Stimulated activated CD8-positive, alpha-beta memory T cell treated with anti-CD3 and anti-CD28 coated beads, Interleukin-7, amount 100 ng/mL, for 48 hours (primary cell): ENCODE measurements at regions not wholly inside any gene's neighbourhood (a gene's known extent, or its start where the extent isn't known, plus 50 kb on each side); places are given as distances from the start of the nearest gene placed in this dataset.
"Not testable (repeated sequence)": the region's sequence is repeated elsewhere in the genome, so short reads cannot be mapped to it uniquely, and the experiment has no call there.

ENCODE experiments used
- DNase-seq, 2 donors: peaks; one replicate each; pipeline ENCODE4 v3.0.0-alpha.2; 2020; ENCODE audit warnings: low read depth in 1 of 2; ENCODE audit errors: extremely low read depth in 1 of 2

GRCh38 chr10:100637785-100638184 is 102.0 kb downstream of the HIF1AN start:
- no peak for DNase-seq

DNA sequence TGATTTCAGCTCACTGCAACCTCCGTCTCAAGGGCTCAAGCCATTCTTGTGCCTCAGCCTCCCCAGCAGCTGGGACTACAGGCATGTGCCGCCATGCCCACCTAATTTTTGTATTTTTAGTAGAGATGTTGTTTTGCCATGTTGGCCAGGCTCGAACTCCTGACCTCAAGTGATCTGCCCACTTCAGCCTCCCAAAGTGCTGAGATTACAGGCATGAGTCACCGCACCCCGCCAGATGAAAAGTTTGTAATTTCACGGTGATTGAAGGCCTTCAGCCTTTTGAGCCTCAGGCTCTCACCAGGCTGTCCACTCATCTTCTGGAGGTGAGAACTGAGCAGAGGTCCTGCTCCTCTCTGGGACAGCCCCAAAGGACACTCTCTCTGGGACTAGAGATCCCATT is 103.2 kb downstream of the HIF1AN start:
- DNase-seq = not testable (repeated sequence)

DNA sequence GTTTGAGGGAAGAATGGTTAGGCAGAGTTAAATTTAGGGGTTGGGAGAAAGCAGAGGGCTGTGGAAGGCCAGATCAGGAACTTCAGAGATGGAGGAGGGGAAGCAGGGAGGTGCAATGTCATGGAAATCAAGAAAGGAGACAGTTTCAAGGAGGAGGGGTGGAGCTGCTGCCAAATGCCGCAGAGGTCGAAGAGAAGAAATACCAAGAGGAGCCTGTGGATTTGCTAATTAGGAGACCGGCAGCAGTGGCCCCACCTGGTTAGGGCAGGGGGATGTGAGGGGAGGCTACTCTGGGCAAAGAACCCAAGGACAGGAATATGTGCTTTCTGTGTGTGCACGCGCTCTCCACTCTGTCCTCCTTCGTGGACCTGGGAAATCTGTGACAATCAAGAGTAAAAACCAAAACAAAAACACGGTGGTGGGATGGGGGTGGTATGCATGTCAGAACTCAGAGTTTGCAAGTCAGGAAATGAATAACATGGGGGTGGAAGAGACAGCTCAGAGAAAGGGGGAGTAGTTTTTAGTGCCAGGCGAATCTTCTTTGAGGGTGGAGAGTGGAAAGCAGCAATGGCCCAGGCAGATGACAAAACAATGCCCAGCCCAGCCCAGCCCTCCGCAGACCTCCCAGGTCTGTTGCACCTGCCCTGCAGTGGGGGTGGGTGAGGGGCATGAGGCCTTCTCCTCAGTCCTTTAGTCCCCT is 102.9 kb upstream of the PAX2 start:
- DNase-seq = no peak

GRCh38 chr10:100645091-100645490 is 100.3 kb upstream of the PAX2 start:
- no peak for DNase-seq

GRCh38 chr10:100645613-100646392 is 99.6 kb upstream of the PAX2 start:
- DNase-seq = no peak

GRCh38 chr10:100647928-100648327 is 97.5 kb upstream of the PAX2 start:
- DNase-seq = no peak

DNA sequence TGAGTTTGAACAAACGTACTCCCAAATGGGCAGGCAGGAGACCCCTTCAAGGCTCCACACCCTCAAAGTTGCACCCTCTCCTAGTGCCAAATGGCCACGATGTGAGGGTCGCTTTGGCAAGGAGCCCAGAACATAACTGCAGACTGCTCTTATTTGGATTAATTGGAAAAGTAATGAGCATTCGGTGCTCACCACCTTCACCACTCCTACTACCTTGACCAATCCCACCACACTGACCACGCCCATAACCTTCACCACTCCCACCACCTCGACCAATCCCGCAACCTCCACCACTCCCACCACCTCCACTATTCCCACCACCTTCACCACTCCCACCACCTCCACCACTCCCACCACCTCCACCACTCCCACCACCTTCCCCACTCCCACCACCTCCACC is 94.7 kb upstream of the PAX2 start:
- no peak for DNase-seq

- DNase-seq = not testable (repeated sequence)
Observed at GRCh38 chr10:100651099-100651498, 94.3 kb upstream of the PAX2 start.

- DNase-seq = no peak
Observed at GRCh38 chr10:100651916-100652315, 93.5 kb upstream of the PAX2 start.

DNA sequence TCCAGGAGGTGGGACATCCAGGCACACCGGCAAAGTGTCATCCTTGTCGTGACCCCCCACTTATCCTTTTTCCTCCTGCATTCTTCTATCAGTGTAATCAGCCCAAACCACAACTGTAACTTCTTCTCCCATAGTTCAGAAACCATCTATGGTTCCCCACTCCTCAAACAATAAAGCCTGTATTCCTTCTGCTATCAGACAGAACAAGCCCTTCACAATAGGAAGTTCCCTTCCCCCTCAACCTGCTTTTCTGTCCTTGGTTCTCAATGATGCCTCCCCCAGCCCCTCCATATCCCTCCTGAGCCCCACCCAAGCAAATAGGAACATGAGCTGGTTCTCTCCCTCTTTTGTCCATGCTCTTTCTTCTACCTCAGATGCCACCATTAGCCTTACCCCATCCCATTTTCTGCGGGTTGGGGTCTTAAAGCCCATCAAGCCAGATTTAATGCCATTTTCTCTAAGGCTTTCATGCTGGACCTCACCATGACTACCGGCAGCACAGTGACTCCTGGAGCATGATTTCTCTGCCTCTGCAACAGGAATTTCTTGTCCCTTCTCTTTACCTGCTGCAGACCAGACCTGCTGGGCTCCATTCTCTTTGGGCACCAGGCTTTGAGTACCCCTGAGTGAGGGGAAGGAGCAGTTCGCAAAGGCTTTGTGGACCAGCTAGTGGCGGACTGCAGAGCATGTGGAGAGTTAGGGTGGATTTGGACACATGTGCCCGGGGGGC is 92.8 kb upstream of the PAX2 start:
- no peak for DNase-seq

DNA sequence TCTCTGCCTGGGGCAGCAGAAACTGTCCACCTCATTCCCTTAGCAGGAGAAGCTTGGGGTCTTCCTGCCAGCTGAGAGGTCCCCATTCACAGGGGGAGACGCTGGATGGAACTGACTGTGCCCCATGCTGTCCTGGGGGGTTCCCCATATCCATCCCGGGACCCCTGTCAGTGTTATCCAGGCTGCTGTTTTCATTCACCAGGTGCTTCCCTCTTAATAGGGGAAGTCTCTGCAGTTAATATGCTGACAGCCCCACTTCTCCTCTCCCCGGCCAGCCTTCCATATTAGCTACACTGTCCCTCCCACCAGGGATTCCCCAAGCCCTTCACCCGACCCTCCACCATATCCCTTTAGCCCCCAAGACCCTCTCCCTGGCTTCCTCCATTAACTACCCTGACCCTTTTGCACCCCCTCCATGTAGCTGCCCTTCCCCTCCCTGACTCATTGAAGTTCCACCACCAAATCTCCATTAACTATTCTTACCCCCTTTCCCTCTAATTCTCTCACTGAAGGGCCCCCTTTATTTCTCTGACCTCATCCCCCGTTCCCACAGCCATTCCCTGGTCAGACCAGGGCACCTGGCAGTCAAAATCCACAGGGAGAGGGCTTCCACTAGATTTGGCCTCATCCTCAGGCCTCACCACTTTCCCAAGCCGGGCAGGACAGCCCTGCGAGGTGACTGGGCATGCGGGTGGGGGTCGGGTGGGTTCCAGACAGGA is 92.0 kb upstream of the PAX2 start:
- DNase-seq = no peak

DNA sequence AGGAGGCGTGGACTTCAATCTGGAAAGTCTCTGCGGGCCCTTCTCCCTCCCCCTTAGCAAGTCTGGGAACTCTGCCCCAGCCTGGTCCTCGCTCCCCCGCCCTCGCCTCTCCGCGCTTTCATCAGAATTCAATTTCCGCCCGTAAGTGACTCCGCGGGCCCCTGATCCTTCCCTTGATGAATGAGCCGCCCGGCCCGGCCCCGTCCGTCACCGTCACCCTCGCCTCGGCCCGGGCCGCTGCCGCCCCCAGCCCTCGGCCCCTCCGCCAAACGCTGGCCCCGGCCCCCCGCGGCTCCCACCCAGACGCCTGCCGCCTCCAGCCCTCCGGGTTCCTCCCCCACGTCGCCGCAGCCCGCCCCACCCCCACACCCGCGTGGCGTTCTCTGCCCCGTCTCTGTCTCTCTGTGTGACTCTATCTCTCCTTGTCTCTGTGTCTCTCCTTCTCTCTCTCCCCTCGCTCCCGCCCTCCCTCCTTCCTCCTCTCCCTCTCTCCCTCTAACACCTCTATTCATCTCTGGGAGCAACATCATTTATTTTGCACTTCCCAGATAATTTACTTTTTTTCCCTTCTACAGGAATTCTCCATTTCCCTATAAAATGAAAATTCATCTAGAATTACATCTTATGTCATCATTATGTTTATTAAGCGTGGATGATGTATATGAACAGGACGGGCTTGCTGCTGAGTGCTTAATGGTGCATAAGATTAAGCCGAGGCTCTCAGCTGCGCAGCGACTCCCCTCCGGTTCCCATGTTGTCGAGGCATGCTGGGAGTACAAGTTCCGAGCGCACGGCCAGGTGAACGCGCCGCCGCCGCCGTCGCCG is 91.2 kb upstream of the PAX2 start:
- DNase-seq = no peak

DNA sequence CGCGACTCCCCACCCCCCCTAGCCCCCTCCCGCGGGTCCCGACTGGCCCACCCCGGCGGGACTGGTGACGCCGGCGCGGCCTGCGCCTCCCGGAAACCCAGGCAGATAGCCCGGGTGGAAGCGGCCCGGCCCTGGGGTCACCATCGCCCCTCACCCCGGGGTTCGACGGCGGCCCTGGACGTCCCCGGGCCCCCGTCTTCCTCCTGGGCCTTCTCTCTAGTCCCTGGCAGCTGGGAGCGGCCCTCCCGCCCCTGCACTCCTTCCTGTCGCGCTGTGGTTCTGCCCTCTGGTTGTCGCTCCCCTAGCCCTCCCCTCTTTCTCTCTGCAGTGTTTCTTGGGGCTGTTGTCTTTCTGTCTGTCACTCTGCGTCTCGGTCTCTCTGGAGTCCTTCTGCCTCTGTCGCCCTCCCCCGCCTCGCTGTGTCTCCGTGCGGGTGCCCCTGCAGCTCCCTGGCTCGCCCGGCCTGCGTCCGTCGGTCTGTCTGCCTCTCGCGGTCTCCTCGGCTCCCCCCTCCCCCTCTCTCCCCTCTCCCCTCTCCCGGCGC is 90.5 kb upstream of the PAX2 start:
- DNase-seq = no peak

DNA sequence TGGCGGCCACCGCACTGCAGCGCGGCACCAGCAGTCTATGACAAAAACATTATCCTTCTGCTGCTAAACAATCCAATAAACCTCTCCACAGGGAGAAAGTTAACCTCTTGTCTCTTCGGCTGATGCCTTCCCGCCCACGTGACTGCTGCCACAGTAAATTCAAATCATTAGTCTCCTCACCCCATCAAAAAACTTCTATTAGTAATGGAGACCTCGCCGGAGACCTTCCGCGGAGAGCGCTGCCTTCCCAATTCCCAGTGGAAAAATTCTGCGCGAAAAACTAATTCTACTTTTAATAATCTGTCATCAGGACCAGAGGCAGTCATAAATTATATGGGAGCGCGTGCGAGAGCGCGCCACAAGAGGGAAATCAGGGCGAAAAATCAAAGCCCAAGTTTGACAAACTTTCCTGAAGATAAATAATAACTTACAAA is 90.0 kb upstream of the PAX2 start:
- DNase-seq = no peak

GRCh38 chr10:100655760-100656421 is 89.5 kb upstream of the PAX2 start:
- DNase-seq = no peak

DNA sequence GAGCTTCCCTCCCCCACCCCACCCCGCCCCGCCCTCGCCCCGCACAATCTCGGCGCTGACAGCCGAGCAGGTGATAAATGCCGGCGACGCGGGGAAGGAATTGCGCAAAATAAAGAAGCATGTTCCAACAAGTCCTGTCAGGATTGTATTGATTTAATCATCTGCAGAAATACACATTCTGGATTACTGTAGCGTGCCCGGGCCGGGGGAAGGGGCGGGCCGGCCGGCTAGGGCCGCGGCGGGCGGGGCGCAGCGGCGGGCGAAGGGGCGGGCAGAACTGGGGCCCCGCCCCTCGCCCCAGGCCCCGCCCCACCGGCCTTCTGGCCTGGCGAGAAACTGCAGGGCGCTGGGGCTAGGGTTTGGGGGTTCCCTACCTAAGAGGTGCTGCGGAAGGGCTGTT is 88.9 kb upstream of the PAX2 start:
- no peak for DNase-seq

DNA sequence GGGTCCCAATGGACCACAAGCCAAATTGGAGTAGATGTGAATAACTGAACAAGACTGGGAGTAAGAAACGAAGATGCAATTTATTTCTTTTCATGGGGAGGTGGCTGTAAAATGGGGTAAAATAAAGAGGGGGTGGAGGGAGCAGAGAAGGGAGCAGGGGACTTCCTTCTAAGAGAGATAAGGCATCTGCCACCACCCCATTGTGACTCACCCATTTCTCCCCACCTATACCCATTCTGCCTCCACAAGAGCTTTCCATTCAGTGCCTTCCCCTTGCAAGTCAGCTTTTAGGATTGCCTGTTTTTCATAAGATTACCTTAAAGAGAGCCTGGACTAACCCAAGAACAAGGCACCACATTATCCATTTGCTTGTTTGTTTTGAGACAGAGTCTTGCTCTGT is 87.1 kb upstream of the PAX2 start:
- no peak for DNase-seq

GRCh38 chr10:100659361-100660098 is 85.9 kb upstream of the PAX2 start:
- no peak for DNase-seq

- DNase-seq = no peak
Observed at GRCh38 chr10:100660365-100660764, 85.0 kb upstream of the PAX2 start.
